GM12891 (cell line): ENCODE measurements at regions not wholly inside any gene's neighbourhood (a gene's known extent, or its start where the extent isn't known, plus 50 kb on each side); places are given as distances from the start of the nearest gene placed in this dataset.

Experiments
- POLR2AphosphoS5 ChIP-seq: IDR thresholded peaks from 2 replicates; pipeline ENCODE4 v1.6.1; 2011; ENCODE audit warnings: low read depth, low read length, control low read depth
- POU2F2 ChIP-seq: IDR thresholded peaks from 2 replicates; pipeline ENCODE4 v1.6.1; 2011; ENCODE audit warnings: low read depth, mild to moderate bottlenecking, control low read depth, low read length, moderate library complexity

DNA sequence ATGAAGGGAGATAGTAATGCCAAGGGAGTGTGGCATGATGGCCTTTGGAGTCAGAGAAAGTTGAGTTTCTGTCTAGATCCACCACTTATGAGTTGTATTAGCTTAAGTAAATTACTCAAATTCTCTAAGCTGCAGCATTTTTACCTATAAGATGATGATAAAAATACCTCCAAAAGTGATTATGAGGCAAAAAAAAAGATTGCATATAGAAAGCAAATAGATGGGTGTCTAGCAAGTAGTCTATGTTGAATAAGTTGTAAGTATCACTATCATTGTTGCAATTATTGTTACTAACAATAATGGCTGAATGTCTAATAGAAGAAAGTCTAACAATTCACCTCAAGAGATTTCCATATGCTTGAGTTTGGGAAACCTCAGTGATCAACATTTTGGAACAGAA, 959.2 kb upstream of the GJE1 start:
- TF ChIP-seq POLR2AphosphoS5 (no peak), POU2F2 (no peak)
